DOHH2 (cell line): ENCODE measurements at regions not wholly inside any gene's neighbourhood (a gene's known extent, or its start where the extent isn't known, plus 50 kb on each side); places are given as distances from the start of the nearest gene placed in this dataset.
"Not testable (repeated sequence)": the region's sequence is repeated elsewhere in the genome, so short reads cannot be mapped to it uniquely, and the experiment has no call there.

ENCODE experiments used
- EZH2phosphoT487 ChIP-seq: fragments of 200-600 bp; sonication (generic); IDR thresholded peaks from 2 replicates; pipeline ENCODE4 v1.6.1; 2017; ENCODE audit warnings: borderline replicate concordance, mild to moderate bottlenecking, antibody characterized with exemption, low read length, moderate library complexity, mixed read lengths
- TF ChIP-seq, protein P1 (sequence below): fragments of 200-600 bp; sonication (generic); IDR thresholded peaks from one replicate; pipeline ENCODE4 v1.5.1; 2014; ENCODE audit warnings: antibody characterized with exemption, mild to moderate bottlenecking, low read depth, low read length; ENCODE audit not compliant: poor library complexity, severe bottlenecking

DNA sequence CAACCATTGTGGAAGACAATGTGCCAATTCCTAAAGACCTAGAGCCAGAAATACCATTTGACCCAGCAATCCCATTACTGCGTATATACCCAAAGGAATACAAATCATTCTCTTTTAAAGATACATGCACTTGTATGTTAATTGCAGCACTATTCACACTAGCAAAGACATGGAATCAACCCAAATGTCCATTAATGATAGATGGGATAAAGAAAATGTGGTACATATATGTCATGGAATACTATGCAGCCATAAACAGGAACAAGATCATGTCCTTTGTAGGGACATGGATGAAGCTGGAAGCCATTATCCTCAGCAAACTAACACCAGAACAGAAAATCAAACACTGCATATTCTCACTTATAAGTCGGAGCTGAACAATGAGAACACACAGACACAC lies 472.5 kb upstream of the SOX9 start:
- TF ChIP-seq, protein P1, sequence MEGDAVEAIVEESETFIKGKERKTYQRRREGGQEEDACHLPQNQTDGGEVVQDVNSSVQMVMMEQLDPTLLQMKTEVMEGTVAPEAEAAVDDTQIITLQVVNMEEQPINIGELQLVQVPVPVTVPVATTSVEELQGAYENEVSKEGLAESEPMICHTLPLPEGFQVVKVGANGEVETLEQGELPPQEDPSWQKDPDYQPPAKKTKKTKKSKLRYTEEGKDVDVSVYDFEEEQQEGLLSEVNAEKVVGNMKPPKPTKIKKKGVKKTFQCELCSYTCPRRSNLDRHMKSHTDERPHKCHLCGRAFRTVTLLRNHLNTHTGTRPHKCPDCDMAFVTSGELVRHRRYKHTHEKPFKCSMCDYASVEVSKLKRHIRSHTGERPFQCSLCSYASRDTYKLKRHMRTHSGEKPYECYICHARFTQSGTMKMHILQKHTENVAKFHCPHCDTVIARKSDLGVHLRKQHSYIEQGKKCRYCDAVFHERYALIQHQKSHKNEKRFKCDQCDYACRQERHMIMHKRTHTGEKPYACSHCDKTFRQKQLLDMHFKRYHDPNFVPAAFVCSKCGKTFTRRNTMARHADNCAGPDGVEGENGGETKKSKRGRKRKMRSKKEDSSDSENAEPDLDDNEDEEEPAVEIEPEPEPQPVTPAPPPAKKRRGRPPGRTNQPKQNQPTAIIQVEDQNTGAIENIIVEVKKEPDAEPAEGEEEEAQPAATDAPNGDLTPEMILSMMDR, result not testable (repeated sequence)
- not testable (repeated sequence) for TF ChIP-seq EZH2phosphoT487
